H1 (cell line): ENCODE measurements at regions not wholly inside any gene's neighbourhood (a gene's known extent, or its start where the extent isn't known, plus 50 kb on each side); places are given as distances from the start of the nearest gene placed in this dataset.
A peak's percentile ranks its signal among the peaks of the same experiment; 100 is the strongest.
"Not testable (repeated sequence)": the region's sequence is repeated elsewhere in the genome, so short reads cannot be mapped to it uniquely, and the experiment has no call there.

ENCODE experiments used
- BRCA1 ChIP-seq: IDR thresholded peaks from 2 replicates; pipeline ENCODE4 v1.6.1; 2012; ENCODE audit warnings: low read depth, low read length, improper control_type of control experiment
- CTCF ChIP-seq, 3 experiments: IDR thresholded peaks; 1 replicate in 2 of 3; 2 replicates in 1 of 3; pipeline versions ENCODE4 v1.5.1 to v1.6.1; 2011; ENCODE audit warnings: low read length in 3 of 3, mild to moderate bottlenecking in 3 of 3, inconsistent platforms in 2 of 3, low read depth in 1 of 3, moderate library complexity in 1 of 3; ENCODE audit not compliant: insufficient read depth in 1 of 3; ENCODE audit errors: control extremely low read depth in 1 of 3
- EGR1 ChIP-seq: IDR thresholded peaks from 2 replicates; pipeline ENCODE4 v1.6.1; 2011; ENCODE audit warnings: low read depth, low read length, borderline replicate concordance
- EP300 ChIP-seq, 2 experiments: IDR thresholded peaks; 1 replicate in 1 of 2; 2 replicates in 1 of 2; pipeline ENCODE4 v1.6.1; 2011 to 2012; ENCODE audit warnings: low read depth in 2 of 2, low read length in 2 of 2, mild to moderate bottlenecking in 2 of 2, borderline replicate concordance in 1 of 2, inconsistent platforms in 1 of 2, moderate library complexity in 1 of 2
- EZH2 ChIP-seq: fragments of 200-600 bp; sonication (generic); IDR thresholded peaks from 2 replicates; pipeline ENCODE4 v1.7.1; 2012; ENCODE audit warnings: low read depth, mild to moderate bottlenecking, moderate library complexity, low read length, inconsistent platforms; ENCODE audit not compliant: severe bottlenecking
- JUND ChIP-seq: IDR thresholded peaks from 2 replicates; pipeline ENCODE4 v1.6.1; 2011; ENCODE audit warnings: mild to moderate bottlenecking, improper control_type of control experiment, low read length
- NRF1 ChIP-seq: IDR thresholded peaks from 2 replicates; pipeline ENCODE4 v1.6.1; 2011; ENCODE audit warnings: mild to moderate bottlenecking, low read depth, low read length, improper control_type of control experiment
- POLR2A ChIP-seq, 2 experiments: IDR thresholded peaks; 1 replicate in 1 of 2; 2 replicates in 1 of 2; pipeline ENCODE4 v1.6.1; 2011; ENCODE audit warnings: low read depth in 2 of 2, low read length in 2 of 2, mild to moderate bottlenecking in 2 of 2; ENCODE audit errors: control extremely low read depth in 1 of 2
- POLR2AphosphoS5 ChIP-seq: IDR thresholded peaks from 2 replicates; pipeline ENCODE4 v1.6.1; 2011; ENCODE audit warnings: low read depth, low read length
- RBBP5 ChIP-seq: IDR thresholded peaks from 2 replicates; pipeline ENCODE4 v1.7.1; 2012; ENCODE audit warnings: low read depth, mild to moderate bottlenecking, inconsistent platforms, low read length, moderate library complexity, borderline replicate concordance
- SIN3A ChIP-seq, 2 experiments: IDR thresholded peaks in 1 of 2; conservative IDR thresholded peaks in 1 of 2; 2 replicates each; pipeline ENCODE4 v1.6.1; 2011 to 2012; ENCODE audit warnings: low read length in 2 of 2, improper control_type of control experiment in 1 of 2, low read depth in 1 of 2, mild to moderate bottlenecking in 1 of 2
- SP1 ChIP-seq: IDR thresholded peaks from 2 replicates; pipeline ENCODE4 v1.6.1; 2011; ENCODE audit warnings: low read depth, low read length
- TAF1 ChIP-seq: IDR thresholded peaks from 2 replicates; pipeline ENCODE4 v1.6.1; 2011; ENCODE audit warnings: mild to moderate bottlenecking, low read depth, low read length

- not testable (repeated sequence) for TF ChIP-seq JUND; POLR2A (IDR thresholded peaks at IDR 0.05; ENCODE audit: control extremely low read depth in 1 of 2, low read depth in 2 of 2, low read length in 2 of 2); BRCA1; NRF1; EP300 (IDR thresholded peaks at IDR 0.05; ENCODE audit: borderline replicate concordance in 1 of 2, low read depth in 2 of 2, low read length in 2 of 2); SP1; EZH2; EGR1; POLR2AphosphoS5; TAF1; RBBP5; SIN3A (conservative IDR thresholded peaks at IDR 0.05 in 1 of 2, IDR thresholded peaks at IDR 0.05 in 1 of 2; ENCODE audit: low read depth in 1 of 2, low read length in 2 of 2)
- peak in 2 of 3 experiments; percentile 17 to 20; a peak in 2 of 4 replicates for TF ChIP-seq CTCF (IDR thresholded peaks at IDR 0.05; ENCODE audit: control extremely low read depth in 1 of 3, insufficient read depth in 1 of 3, low read depth in 1 of 3, low read length in 3 of 3)
Measured at GRCh38 chr2:107572890-107573289, 253.8 kb upstream of the RGPD4 start.
